ENCODE measurements at regions not wholly inside any gene's neighbourhood (a gene's known extent, or its start where the extent isn't known, plus 50 kb on each side); places are given as distances from the start of the nearest gene placed in this dataset.

DNA sequence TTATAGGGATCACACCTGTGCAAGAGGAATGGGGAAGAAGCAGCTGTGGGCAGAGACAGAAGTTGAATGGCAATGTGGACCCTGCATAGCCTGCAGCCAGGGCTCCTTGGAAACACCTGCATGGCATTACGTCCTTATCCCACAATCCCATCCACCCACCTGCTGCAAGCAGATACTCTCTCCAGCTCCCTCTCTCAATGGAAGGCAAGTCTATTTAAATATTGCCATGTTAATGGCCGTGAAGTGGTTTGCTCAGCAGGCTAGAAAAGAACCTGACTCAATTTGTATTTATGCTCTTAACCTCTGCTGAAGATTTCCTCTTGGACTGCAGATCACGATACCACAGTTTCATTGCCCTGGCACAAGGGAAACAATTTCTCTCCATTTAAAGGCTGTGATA is 417.0 kb downstream of the TYW1 start:
- TF ChIP-seq, protein P1, sequence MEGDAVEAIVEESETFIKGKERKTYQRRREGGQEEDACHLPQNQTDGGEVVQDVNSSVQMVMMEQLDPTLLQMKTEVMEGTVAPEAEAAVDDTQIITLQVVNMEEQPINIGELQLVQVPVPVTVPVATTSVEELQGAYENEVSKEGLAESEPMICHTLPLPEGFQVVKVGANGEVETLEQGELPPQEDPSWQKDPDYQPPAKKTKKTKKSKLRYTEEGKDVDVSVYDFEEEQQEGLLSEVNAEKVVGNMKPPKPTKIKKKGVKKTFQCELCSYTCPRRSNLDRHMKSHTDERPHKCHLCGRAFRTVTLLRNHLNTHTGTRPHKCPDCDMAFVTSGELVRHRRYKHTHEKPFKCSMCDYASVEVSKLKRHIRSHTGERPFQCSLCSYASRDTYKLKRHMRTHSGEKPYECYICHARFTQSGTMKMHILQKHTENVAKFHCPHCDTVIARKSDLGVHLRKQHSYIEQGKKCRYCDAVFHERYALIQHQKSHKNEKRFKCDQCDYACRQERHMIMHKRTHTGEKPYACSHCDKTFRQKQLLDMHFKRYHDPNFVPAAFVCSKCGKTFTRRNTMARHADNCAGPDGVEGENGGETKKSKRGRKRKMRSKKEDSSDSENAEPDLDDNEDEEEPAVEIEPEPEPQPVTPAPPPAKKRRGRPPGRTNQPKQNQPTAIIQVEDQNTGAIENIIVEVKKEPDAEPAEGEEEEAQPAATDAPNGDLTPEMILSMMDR (IDR thresholded peaks at IDR 0.05 in 4 of 5, conservative IDR thresholded peaks at IDR 0.05 in 1 of 5): no peak
- TF ChIP-seq POLR2A (IDR thresholded peaks at IDR 0.05): no peak

Measured in gastrocnemius medialis (tissue), 4 donors.